Effector memory CD4-positive, alpha-beta T cell (primary cell): ENCODE measurements at regions not wholly inside any gene's neighbourhood (a gene's known extent, or its start where the extent isn't known, plus 50 kb on each side); places are given as distances from the start of the nearest gene placed in this dataset.
"Not testable (repeated sequence)": the region's sequence is repeated elsewhere in the genome, so short reads cannot be mapped to it uniquely, and the experiment has no call there.

Experiments used
- DNase-seq, 3 donors: peaks; one replicate each; pipeline ENCODE4 v3.0.0-alpha.2; 2020
- H3K27ac ChIP-seq: 2 replicates; pipeline ENCODE4 v1.7.0; 2013; ENCODE audit warnings: mild to moderate bottlenecking, low read length, moderate library complexity; ENCODE audit not compliant: insufficient read depth, poor library complexity, severe bottlenecking
- H3K27me3 ChIP-seq: replicated peaks from 2 replicates; pipeline ENCODE4 v1.7.0; 2013; ENCODE audit warnings: mild to moderate bottlenecking, low read length; ENCODE audit not compliant: insufficient read depth, control insufficient read depth, poor library complexity, severe bottlenecking
- H3K36me3 ChIP-seq: 2 replicates; pipeline ENCODE4 v1.7.0; 2013; ENCODE audit warnings: mild to moderate bottlenecking, low read length, moderate library complexity; ENCODE audit not compliant: control insufficient read depth, insufficient read depth
- H3K4me1 ChIP-seq: 2 replicates; pipeline ENCODE4 v1.7.0; 2013; ENCODE audit warnings: low read length, mild to moderate bottlenecking; ENCODE audit not compliant: control insufficient read depth, insufficient read depth, poor library complexity, severe bottlenecking
- H3K4me3 ChIP-seq: 2 replicates; pipeline ENCODE4 v1.7.0; 2013; ENCODE audit warnings: low read length, low read depth, mild to moderate bottlenecking; ENCODE audit not compliant: insufficient read depth, poor library complexity, severe bottlenecking
- H3K9me3 ChIP-seq: 2 replicates; pipeline ENCODE4 v1.7.0; 2013; ENCODE audit warnings: mild to moderate bottlenecking, low read length, moderate library complexity; ENCODE audit not compliant: control insufficient read depth

DNA sequence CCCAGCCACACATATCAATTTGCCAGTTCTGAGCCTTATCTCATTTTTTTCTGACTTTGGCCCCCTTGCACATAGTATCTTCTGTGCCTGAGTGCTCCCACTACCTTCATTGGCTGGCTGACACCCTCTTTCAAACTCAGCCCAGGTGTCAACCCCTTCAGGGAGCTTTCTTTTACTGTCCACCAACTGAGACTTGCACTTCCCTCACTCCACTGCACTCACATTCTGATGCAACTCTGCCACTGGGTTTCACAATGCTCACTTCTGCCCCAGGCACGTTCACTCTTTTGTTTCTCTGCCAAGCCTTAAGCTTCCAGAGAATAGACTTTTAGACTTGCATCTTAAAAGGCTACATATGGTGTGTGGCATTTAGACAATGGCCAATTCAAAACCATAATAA is 101.5 kb upstream of the CBLB start:
- Histone ChIP-seq H3K9me3 (no peaks in the 10 kb centered on the region), H3K4me3 (no peak overlapping the region), H3K27ac (no peak overlapping the region), H3K27me3 (no peaks in the 10 kb centered on the region), H3K4me1 (no peaks in the 10 kb centered on the region), H3K36me3 (no peaks in the 10 kb centered on the region)
- DNase-seq: no peak

DNA sequence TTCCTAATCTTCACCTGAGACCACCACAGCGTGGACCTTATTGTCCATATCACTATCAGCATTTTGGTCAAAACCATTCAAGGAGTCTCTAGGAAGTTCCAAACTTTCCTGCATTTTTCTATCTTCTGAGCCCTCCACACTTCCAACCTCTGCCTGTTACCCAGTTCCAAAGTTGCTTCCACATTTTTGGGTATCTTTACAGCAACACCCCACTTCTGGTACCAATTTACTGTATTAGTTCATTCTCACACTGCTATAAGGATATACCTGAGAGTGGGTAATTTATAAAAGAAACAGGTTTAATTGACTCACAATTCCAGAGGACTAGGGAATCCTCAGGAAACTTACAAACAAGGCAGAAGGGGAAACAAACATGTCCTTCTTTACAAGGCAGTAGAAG is 103.3 kb upstream of the CBLB start:
- H3K9me3 ChIP-seq: no peaks in the 10 kb centered on the region
- H3K4me1 ChIP-seq: no peaks in the 10 kb centered on the region
- DNase-seq: no peak
- no peak overlapping the region for H3K27ac ChIP-seq
- H3K4me3 ChIP-seq: no peak overlapping the region
- H3K27me3 ChIP-seq: no peaks in the 10 kb centered on the region
- no peaks in the 10 kb centered on the region for H3K36me3 ChIP-seq

GRCh38 chr3:105974381-105974780 is 105.6 kb upstream of the CBLB start:
- H3K27ac ChIP-seq: no peak overlapping the region
- no peaks in the 10 kb centered on the region for H3K27me3 ChIP-seq
- H3K36me3 ChIP-seq: no peaks in the 10 kb centered on the region
- no peaks in the 10 kb centered on the region for H3K9me3 ChIP-seq
- no peaks in the 10 kb centered on the region for H3K4me1 ChIP-seq
- DNase-seq: no peak
- no peak overlapping the region for H3K4me3 ChIP-seq

- H3K36me3 ChIP-seq: no peaks in the 10 kb centered on the region
- no peak overlapping the region for H3K27ac ChIP-seq
- H3K4me3 ChIP-seq: no peak overlapping the region
- no peaks in the 10 kb centered on the region for H3K27me3 ChIP-seq
- H3K9me3 ChIP-seq: no peaks in the 10 kb centered on the region
- DNase-seq: no peak
- H3K4me1 ChIP-seq: no peaks in the 10 kb centered on the region
Observed at GRCh38 chr3:105976196-105976595, 107.4 kb upstream of the CBLB start.

GRCh38 chr3:105979961-105980360 is 111.1 kb upstream of the CBLB start:
- Histone ChIP-seq H3K36me3 (no peaks in the 10 kb centered on the region), H3K27ac (no peak overlapping the region), H3K4me3 (no peak overlapping the region), H3K4me1 (no peaks in the 10 kb centered on the region), H3K27me3 (no peaks in the 10 kb centered on the region), H3K9me3 (no peaks in the 10 kb centered on the region)
- no peak for DNase-seq

- H3K9me3 ChIP-seq: no peaks in the 10 kb centered on the region
- no peaks in the 10 kb centered on the region for H3K4me1 ChIP-seq
Observed at GRCh38 chr3:105982207-105982606, 113.4 kb upstream of the CBLB start.

GRCh38 chr3:105984837-105985236 is 116.0 kb upstream of the CBLB start:
- Histone ChIP-seq H3K27me3 (no peaks in the 10 kb centered on the region), H3K9me3 (no peaks in the 10 kb centered on the region), H3K4me1 (no peaks in the 10 kb centered on the region), H3K36me3 (no peaks in the 10 kb centered on the region), H3K4me3 (no peak overlapping the region), H3K27ac (no peak overlapping the region)
- DNase-seq: no peak

More at GRCh38 chr3:105982207-105982606, 113.4 kb upstream of the CBLB start:
- no peak for DNase-seq
- Histone ChIP-seq H3K4me3 (no peak overlapping the region), H3K27ac (no peak overlapping the region), H3K36me3 (no peaks in the 10 kb centered on the region), H3K27me3 (no peaks in the 10 kb centered on the region)

GRCh38 chr3:105986343-105986742 is 117.5 kb upstream of the CBLB start:
- H3K27me3 ChIP-seq, H3K9me3 ChIP-seq: not testable (repeated sequence)

GRCh38 chr3:105987809-105988208 is 119.0 kb upstream of the CBLB start:
- no peaks in the 10 kb centered on the region for H3K27me3 ChIP-seq
- no peaks in the 10 kb centered on the region for H3K4me1 ChIP-seq
- H3K27ac ChIP-seq: no peak overlapping the region
- H3K4me3 ChIP-seq: no peak overlapping the region
- H3K9me3 ChIP-seq: no peaks in the 10 kb centered on the region
- H3K36me3 ChIP-seq: no peaks in the 10 kb centered on the region
- DNase-seq: no peak

More at GRCh38 chr3:105986343-105986742, 117.5 kb upstream of the CBLB start:
- not testable (repeated sequence) for H3K4me3 ChIP-seq, DNase-seq, H3K36me3 ChIP-seq, H3K4me1 ChIP-seq, H3K27ac ChIP-seq

DNA sequence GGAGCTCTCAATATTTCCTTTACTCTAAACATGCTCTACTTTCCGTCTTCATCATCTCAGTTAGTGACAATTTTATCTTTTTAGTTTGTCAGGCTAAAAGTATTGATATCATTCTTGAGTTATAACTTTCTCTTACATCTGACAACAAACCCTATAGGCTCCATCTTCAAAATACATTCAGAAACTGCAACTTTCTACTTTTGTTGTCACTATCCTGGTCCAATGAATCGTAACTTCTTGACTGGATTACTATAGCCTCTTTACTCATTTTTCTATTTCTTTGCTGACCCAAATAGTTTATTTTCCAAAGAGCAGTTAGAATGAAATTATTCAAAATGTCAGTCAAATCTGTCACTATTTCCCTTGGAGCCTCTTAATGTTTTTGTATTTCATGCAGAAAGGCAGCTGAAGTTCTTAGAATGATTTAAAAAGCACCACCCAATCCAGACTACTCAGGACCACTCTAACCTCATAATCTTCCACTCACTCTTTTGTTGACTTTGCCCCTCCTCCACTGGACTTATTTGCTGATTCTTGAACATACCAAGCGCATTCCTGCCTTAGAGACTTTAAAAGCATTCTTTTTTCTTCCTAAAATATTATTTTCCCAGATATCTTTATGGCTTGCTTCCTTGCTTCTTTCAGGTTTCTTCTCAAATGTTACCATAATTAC is 119.9 kb upstream of the CBLB start:
- no peak overlapping the region for H3K4me3 ChIP-seq
- no peaks in the 10 kb centered on the region for H3K9me3 ChIP-seq
- no peaks in the 10 kb centered on the region for H3K36me3 ChIP-seq
- DNase-seq: no peak
- H3K27me3 ChIP-seq: no peaks in the 10 kb centered on the region
- no peak overlapping the region for H3K27ac ChIP-seq
- H3K4me1 ChIP-seq: no peaks in the 10 kb centered on the region
